Stimulated activated naive CD8-positive, alpha-beta T cell treated with anti-CD3 and anti-CD28 coated beads, Interleukin-15, amount 100 ng/mL, for 72 hours (primary cell): ENCODE measurements at regions not wholly inside any gene's neighbourhood (a gene's known extent, or its start where the extent isn't known, plus 50 kb on each side); places are given as distances from the start of the nearest gene placed in this dataset.
"Not testable (repeated sequence)": the region's sequence is repeated elsewhere in the genome, so short reads cannot be mapped to it uniquely, and the experiment has no call there.

ENCODE experiments used
- ATAC-seq: fragments of 150-1000 bp; cut with Tn5 transposase; 2 replicates; pipeline ENCODE4 v1.10.0; 2021; ENCODE audit warnings: mild to moderate bottlenecking, moderate library complexity
- DNase-seq, 2 donors: peaks; one replicate each; pipeline ENCODE4 v3.0.0; 2021 to 2022
- H3K27ac Mint-ChIP-seq, 2 donors: one replicate each; pipeline ENCODE4 v1.8.0; 2022; ENCODE audit warnings: mild to moderate bottlenecking in 2 of 2, mixed read lengths in 2 of 2, moderate library complexity in 2 of 2
- H3K27me3 Mint-ChIP-seq: one replicate; pipeline ENCODE4 v1.8.0; 2022; ENCODE audit warnings: mixed read lengths
- H3K4me1 Mint-ChIP-seq: one replicate; pipeline ENCODE4 v1.8.0; 2022; ENCODE audit warnings: mild to moderate bottlenecking, mixed read lengths
- H3K4me3 Mint-ChIP-seq, 2 donors: one replicate each; pipeline ENCODE4 v1.8.0; 2022; ENCODE audit warnings: mild to moderate bottlenecking in 2 of 2, mixed read lengths in 2 of 2, moderate library complexity in 1 of 2
- H3K9me3 Mint-ChIP-seq, 2 donors: one replicate each; pipeline ENCODE4 v1.8.0; 2022; ENCODE audit warnings: mixed read lengths in 2 of 2

DNA sequence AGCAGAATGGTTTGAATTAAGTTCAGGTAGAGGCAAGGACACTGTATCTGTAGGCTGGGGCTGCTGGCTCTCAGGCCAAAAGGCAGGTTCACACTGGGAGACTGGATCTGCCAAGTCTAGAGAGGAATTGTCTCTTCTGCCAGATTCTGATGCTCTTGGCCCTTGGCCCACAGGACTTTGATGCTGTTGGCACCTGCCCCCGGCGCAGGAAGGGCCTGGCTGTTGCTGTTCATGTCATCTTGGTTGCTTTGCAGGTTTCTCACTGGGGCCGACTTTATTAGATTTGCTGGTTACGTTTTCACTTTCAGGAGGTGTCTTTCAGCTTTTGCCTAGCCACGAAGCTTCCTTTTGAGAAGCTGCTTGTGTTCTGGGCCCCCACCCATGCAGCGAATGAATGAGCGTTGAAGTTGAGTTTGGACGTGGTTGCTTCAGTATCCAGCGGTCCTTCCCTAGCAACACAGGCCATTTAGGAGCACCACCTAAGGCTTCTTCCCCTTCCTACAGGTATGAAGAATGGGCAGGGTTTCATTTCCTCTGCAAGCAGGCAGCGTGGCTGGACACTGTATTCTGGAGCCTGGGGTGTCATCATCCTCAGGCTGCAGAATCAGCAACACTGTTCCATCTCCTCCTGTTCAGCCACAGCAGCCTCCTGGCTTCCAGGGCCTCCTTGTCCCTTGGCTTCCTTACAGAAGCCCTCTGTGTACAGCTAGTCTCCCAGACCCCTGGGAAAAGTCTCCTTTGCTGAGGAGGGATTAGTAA is 65.6 kb upstream of the PRR23C start:
- Mint-ChIP-seq H3K27ac (no peak overlapping the region), H3K27me3 (peaks cover 32% of the 10 kb centered on the region), H3K4me1 (peaks cover 17% of the 10 kb centered on the region), H3K4me3 (no peak overlapping the region), H3K9me3 (no peaks in the 10 kb centered on the region)
- no peak for DNase-seq
- no peak for ATAC-seq

DNA sequence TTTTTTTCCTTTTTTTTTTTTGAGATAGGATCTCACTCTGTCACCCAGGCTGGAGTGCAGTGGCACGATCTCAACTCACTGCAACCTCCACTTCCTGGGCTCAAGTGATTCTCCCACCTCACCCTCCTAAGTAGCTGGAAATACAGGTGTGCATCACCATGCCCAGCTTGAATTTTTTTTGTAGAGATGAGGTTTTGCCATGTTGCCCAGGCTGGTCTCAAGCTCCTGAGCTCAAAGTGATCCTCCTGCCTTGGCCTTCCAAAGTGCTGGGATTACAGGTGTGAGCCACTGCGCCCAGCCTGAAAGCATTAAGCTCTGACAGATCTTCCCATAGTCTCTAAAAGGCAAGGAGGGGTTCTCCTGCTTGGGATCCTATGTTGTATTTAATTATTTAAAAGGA is 66.2 kb upstream of the PRR23C start:
- Mint-ChIP-seq H3K4me1 (peaks cover 17% of the 10 kb centered on the region), H3K27me3 (peaks cover 32% of the 10 kb centered on the region)
- H3K4me3 Mint-ChIP-seq, ATAC-seq, H3K9me3 Mint-ChIP-seq, DNase-seq, H3K27ac Mint-ChIP-seq: not testable (repeated sequence)

DNA sequence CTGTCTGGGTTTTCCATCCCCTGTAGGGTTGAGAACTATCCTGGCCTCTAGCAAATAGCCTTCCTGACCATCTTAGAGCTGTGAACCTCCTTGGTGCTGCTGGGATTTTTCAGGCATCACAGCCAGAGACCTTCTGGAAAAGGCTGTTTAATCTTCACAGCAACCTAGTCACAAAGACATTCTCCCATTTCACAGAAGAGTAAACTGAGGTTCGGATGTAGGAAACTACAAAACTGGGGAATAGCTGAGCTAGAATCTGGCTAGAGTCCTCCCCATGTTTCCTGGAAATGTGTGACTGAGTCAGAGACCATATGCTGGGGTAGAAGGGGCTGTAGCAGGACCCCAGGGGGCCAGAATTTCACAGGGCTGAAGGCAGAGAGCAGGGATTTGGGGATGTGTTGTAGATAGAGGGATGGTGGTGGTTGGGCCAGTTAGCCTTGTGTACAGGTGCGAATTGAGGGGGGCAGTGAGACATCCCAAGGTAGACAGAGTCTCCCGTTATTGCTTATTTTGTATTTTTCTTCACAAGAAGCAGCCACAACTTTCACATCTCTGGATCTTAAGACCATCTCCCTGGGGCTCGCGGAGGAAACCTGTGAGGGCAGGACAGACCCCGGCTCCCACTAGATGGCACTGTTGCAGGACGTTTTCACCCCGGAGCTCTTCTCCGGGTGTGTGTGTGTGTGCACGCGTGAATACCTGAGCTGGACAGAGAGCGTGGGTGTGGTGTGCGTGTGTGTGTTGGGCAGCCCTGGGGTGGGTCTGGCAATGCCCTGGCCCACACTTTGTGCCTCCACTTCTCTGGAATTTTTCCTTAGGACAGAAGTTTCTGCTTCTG is 66.9 kb upstream of the PRR23C start:
- no peak overlapping the region for H3K4me3 Mint-ChIP-seq
- no peaks in the 10 kb centered on the region for H3K9me3 Mint-ChIP-seq
- peak; percentile 49 to 60 for DNase-seq
- peak; percentile 50 for ATAC-seq
- peaks cover 32% of the 10 kb centered on the region for H3K27me3 Mint-ChIP-seq
- peaks cover 17% of the 10 kb centered on the region for H3K4me1 Mint-ChIP-seq
- H3K27ac Mint-ChIP-seq = no peak overlapping the region

DNA sequence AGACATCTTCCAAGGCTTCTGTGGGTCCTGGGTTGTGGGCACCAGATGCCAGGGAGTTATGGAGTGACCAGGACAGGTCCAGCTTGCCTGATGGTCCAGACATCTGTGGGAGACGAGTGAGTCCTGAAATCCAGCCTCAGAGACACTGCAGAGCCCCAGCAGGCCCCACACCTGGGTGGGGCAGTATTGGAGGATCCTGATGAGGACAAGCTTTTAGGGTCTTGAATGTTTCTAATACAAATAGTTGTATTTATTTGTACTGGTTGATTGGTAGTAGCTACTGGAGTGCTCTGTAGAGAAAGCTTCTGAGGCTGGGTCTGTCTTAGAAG is 67.5 kb upstream of the PRR23C start:
- H3K4me1 Mint-ChIP-seq = peaks cover 17% of the 10 kb centered on the region
- H3K9me3 Mint-ChIP-seq = no peaks in the 10 kb centered on the region
- no peak overlapping the region for H3K27ac Mint-ChIP-seq
- ATAC-seq = no peak
- H3K27me3 Mint-ChIP-seq = peaks cover 32% of the 10 kb centered on the region
- DNase-seq = no peak
- no peak overlapping the region for H3K4me3 Mint-ChIP-seq

DNA sequence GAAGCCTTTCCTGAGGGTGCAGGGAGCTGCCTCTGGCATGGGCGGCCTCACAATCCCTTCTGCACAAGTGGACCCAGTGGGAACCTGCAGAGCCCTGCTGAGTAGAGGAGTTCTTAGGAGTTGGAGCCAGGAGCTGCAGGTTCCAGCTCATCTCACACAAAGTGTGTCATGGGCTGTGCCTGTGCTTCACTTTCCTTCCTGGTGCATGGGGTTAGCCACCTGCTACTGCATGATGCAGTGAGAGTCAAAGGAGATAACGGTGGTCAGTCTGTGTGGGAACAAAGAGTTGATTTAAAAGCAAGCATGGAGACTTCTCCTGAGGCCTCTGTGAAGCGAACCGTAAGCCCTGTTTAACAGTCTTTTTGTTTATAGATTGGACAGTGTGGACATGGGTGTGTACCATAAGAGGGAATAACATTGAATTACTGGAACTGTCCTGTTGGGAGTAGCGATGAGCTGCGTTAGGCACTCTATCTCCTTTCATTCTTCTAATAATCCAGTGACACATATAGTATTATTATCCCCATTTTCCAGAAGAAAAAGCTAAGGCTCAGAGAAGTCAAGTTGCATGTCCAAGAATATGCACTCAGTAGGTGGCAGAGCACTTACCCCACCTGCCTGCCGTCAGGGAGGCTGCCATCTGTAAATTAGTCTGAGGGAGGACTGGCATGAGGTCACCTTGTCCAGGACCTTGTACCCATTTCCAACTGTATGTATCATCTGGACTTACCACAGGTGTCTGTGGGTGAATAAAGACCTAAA is 68.7 kb upstream of the PRR23C start:
- no peak overlapping the region for H3K4me3 Mint-ChIP-seq
- DNase-seq (peak in 1 of 2 donors; percentile 23), ATAC-seq (peak; percentile 66)
- peaks cover 17% of the 10 kb centered on the region for H3K4me1 Mint-ChIP-seq
- peaks cover 32% of the 10 kb centered on the region for H3K27me3 Mint-ChIP-seq
- H3K27ac Mint-ChIP-seq = no peak overlapping the region
- H3K9me3 Mint-ChIP-seq = no peaks in the 10 kb centered on the region

DNA sequence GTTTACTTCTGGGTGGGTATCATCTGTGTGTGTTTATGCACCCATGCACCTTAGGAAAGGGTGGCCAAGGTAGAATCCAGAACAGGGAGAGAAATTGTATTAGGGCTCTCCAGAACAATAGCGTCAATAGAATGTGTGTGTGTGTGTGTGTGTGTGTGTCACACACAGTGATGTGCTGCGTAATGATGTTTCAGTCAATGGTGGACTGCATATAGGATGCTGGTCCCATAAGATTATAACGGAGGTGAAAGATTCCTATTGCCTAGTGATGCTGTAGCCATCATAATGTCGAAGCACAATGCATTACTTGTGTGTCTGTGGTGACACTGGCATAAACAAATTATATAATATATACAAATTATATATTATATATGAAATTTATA is 69.3 kb upstream of the PRR23C start:
- ATAC-seq (no peak), DNase-seq (no peak)
- no peak overlapping the region for H3K4me3 Mint-ChIP-seq
- H3K27me3 Mint-ChIP-seq = peaks cover 32% of the 10 kb centered on the region
- no peak overlapping the region for H3K27ac Mint-ChIP-seq
- H3K4me1 Mint-ChIP-seq = peaks cover 17% of the 10 kb centered on the region
- H3K9me3 Mint-ChIP-seq = no peaks in the 10 kb centered on the region

DNA sequence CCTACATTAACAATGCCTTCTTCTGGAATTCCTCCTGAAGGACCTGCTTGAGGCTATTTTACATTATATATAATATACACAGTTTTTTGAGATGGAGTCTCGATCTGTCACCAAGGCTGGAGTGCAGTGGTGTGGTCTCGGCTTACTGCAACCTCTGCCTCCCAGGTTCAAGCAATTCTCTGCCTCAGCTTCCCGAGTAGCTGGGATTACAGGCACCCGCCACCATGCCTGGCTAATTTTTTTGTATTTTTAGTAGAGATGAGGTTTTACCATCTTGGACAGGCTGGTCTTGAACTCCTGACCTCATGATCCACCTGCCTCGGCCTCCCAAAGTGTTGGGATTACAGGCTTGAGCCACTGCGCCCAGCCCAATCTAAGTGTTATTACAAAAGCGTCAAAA is 71.9 kb upstream of the PRR23C start:
- ATAC-seq, H3K27ac Mint-ChIP-seq, H3K4me1 Mint-ChIP-seq, H3K9me3 Mint-ChIP-seq, H3K4me3 Mint-ChIP-seq, DNase-seq: not testable (repeated sequence)
- H3K27me3 Mint-ChIP-seq = peaks cover 21% of the 10 kb centered on the region

DNA sequence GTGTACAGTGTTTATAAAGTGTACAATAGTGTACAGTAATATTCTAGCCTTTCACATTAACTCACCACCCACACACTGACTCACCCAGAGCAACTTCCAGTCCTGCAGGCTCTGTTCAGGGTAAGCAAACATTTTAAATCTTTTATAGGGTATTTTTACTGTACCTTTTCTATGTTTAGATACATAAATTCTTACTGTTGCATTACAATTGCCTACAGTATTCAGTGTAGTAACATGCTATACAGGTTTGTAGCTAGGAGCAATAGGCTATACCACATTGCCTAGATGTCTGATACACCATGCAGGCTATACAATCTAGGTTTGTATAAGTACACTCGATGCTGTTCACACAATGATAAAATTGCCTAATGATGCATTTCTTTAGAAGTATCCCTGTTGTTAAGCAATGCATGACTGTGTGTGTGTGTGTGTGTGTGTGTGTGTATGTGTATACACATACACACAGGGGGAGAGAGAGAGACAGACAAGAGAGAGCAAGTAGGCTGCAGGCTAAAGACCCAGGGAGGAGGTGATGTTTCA is 72.5 kb upstream of the PRR23C start:
- Mint-ChIP-seq H3K27me3 (peaks cover 15% of the 10 kb centered on the region), H3K4me1 (peaks cover under 1% of the 10 kb centered on the region), H3K9me3 (no peaks in the 10 kb centered on the region), H3K4me3 (no peak overlapping the region), H3K27ac (no peak overlapping the region)
- peak; percentile 52 for ATAC-seq
- no peak for DNase-seq

DNA sequence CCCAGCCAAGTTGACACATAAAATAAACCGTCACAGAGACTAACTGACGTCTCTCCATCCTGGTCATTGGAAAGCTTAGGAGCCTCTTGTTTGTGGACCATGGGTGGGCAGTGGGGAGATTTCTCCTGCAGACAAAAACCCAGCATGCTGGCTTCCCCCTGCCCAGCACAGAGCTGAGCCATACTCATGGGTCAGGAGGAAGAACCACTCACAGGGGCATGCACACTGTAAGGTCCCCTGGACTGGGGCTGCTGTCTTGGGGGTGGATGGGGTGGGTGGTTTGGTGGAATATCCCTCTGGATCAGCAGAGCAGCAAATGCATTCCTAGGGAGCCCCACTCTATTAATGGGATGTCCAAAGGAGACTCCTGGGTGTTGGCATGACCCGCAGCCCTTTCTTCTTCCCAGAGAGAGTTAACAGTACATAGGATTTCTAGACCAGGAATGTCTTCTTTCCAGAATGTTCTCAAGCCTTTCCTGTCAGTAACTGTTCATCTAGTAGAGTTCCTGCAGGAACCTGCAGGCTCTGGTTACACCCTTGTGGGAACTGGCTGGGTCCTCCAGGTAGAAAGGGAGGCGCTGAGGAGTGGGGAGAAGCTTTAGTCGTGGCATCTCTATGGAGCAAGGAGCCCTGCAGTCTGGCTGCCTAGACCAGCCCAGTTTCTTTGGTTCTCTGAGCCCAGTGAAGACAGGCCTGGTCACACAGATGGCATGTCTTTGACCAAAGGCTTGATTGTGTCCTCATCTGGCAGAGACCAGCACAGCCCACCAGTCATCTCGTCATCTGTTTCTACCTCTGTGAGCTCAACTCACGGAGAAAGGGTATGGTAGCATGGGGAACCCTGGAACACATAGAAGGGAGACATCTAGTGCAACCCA is 73.4 kb upstream of the PRR23C start:
- Mint-ChIP-seq H3K27me3 (peaks cover 6% of the 10 kb centered on the region), H3K9me3 (no peaks in the 10 kb centered on the region), H3K27ac (peak overlapping the region in 1 of 2 donors; percentile 0), H3K4me3 (no peak overlapping the region), H3K4me1 (no peaks in the 10 kb centered on the region)
- ATAC-seq (no peak), DNase-seq (no peak)

DNA sequence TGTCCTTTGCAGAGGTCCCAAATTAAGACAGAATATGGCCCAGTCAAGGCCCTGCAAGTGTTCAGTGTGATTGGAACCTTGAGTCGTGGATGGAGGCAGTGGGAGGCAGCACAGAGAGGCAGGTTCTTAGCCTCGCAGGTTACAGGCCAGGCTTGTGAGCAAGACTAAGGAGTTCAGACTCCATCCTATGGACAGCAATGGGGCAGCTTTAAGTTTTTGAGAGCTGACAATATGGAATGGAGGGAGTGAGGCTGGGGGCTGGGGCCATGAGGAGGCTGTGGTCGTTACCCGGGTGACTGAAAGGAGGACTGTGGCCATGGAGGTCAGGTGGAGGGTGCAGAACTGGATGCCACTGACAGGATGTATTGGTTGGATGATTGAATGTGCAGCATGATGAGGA is 74.1 kb upstream of the PRR23C start:
- DNase-seq (no peak), ATAC-seq (no peak)
- H3K4me1 Mint-ChIP-seq = no peaks in the 10 kb centered on the region
- no peak overlapping the region for H3K27ac Mint-ChIP-seq
- no peaks in the 10 kb centered on the region for H3K27me3 Mint-ChIP-seq
- H3K4me3 Mint-ChIP-seq = no peak overlapping the region
- H3K9me3 Mint-ChIP-seq = no peaks in the 10 kb centered on the region

DNA sequence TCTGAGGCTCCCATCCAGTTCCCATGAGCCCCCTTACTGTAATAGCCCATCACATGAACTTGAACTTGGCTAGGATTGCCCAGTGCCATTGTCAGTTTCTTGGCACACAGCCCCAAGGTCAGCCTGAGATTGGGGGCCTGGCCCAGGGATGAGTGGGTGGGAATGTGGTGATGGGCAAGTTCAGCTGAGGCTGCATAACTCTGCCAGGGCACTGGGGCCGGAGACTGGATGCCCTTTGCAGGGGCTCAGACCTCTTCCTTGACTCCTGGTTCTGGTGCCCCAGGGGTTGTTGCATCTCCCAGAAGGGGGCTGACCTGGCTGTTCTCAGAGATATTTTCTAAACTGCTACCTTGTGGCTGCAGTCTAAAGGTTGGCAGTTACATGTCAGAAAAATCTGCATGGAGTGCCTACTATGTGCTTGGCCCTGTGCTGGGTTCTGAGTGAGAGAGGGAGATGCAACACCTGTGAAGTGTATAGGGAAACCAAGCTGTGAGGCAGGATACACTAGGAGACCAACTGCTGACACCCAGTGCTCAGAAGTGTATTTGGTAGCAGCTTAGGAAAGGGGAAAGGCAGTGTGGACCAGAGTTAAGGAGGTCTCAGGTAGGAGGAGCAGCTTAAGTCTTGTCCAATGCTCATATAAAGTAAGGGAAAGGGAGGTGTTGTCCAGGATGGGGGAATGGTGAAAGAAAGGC is 74.8 kb upstream of the PRR23C start:
- no peak overlapping the region for H3K27ac Mint-ChIP-seq
- DNase-seq (no peak), ATAC-seq (no peak)
- H3K4me1 Mint-ChIP-seq = no peaks in the 10 kb centered on the region
- no peak overlapping the region for H3K4me3 Mint-ChIP-seq
- H3K9me3 Mint-ChIP-seq = no peaks in the 10 kb centered on the region
- H3K27me3 Mint-ChIP-seq = no peaks in the 10 kb centered on the region

DNA sequence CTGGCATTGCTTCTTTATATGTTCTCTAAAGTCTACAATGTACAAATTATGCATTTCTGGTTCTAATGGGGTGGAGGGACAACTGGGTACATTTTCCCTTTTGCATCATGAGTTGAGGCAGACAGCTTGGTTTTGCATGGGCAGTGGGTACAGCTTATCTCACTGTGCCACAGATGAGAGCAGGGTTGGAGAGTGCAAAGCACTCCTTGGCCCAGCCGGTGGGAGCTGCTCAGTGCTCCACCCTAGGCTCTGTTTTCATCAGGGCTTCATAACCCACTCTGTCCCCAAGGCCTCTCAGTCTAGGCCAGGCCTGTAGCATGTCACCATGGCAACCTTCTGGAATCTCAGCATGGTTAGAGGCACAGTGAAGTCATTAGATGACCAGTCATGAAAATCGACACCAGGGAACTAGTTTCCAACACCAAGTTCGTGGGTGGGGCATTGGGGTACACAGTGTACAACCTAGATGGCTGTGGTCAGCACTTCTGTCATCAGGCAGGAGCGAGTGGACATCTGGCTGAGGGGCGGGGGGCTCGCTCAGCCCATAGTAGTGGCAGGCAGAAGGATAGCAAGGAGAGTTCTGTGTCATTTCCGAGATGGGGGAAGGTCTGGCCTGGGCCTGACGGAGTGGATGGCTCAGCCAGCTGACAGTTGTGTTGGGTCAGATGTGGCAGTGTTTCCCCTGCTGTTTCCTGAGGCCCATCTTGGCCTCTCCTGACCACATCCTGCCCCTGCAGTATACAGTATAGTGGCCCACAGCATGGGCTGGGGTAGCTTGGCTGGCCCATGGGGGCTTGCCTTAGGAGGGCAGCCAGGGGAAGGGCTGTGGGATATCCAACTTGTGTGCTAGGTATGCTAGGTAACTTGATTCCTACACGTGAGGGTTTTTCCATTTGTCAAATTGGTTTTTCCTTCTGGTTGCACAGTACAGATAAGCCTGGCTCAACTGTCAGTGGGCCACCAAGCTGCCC is 75.7 kb upstream of the PRR23C start:
- Mint-ChIP-seq H3K4me1 (no peaks in the 10 kb centered on the region), H3K27me3 (no peaks in the 10 kb centered on the region), H3K27ac (no peak overlapping the region), H3K9me3 (no peaks in the 10 kb centered on the region), H3K4me3 (no peak overlapping the region)
- DNase-seq = no peak
- ATAC-seq = peak; percentile 10

DNA sequence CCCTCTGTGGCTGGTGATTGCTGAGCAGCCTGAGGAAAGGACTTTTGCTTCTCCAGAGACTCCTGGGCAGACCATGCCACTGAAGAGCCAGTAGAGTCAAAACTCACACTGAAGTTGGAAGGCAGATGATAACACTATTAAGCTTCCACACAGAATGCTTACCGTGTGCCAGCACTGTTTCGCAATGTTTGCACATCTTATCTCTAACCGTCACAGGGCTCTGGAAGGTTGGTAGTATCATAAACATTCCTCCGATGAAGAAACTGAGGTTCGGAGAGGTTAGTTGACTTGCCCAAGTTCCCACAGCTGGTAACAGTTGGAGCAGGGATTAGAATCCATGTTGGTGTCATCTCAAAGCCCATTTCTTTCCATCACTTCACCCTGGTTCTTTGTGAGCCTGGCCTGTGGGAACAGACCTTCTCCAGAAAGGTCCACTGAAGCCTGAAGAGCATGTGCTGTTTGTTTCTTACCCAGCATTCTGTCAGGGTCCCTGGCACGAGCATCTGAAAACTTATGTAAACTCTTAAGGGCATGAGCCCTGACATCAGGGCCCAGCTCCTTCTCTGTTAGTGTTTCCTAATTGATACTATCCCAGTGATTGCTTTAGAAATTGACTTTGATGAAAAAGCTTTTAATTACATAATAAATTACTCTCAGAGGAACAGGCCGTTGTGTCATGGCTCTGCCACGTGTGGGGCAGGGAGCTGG is 77.0 kb upstream of the PRR23C start:
- H3K27ac Mint-ChIP-seq = no peak overlapping the region
- no peaks in the 10 kb centered on the region for H3K4me1 Mint-ChIP-seq
- no peak overlapping the region for H3K4me3 Mint-ChIP-seq
- DNase-seq = no peak
- no peak for ATAC-seq
- no peaks in the 10 kb centered on the region for H3K9me3 Mint-ChIP-seq
- H3K27me3 Mint-ChIP-seq = no peaks in the 10 kb centered on the region
